NCI-H2029 (cell line): ENCODE measurements at regions not wholly inside any gene's neighbourhood (a gene's known extent, or its start where the extent isn't known, plus 50 kb on each side); places are given as distances from the start of the nearest gene placed in this dataset.

Experiments
- DNase-seq: peaks from one replicate; lab custom pipeline; 2025; lab: John Stamatoyannopoulos, UW

DNA sequence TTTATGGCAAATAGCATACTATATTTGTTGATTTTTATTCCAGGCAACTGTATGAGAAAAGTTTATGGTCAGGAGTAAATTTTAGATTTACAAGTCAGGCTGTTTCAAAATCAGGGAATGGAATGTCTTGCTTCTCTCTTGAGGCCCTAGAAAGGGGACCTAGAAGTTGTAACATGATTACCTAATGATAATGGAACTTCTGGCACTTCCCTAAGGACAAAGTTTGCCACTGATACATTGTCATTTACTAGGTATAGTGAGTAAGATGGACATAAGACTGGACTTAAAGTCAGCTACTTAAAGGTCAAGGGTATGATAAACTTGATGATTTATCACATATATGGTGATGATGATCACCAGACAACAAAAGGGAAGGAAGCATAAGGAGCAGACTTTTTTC lies 103.3 kb upstream of the VRK2 start:
- no peak for DNase-seq

- no peak for DNase-seq
Measured at GRCh38 chr2:57947398-57947797, 99.2 kb upstream of the VRK2 start.

GRCh38 chr2:57954020-57954419 lies 92.6 kb upstream of the VRK2 start:
- DNase-seq, result no peak

GRCh38 chr2:57957238-57957637 lies 89.4 kb upstream of the VRK2 start:
- no peak for DNase-seq

- no peak for DNase-seq
Measured at GRCh38 chr2:57959390-57959789, 87.2 kb upstream of the VRK2 start.

GRCh38 chr2:57962861-57963260 lies 83.7 kb upstream of the VRK2 start:
- no peak for DNase-seq

GRCh38 chr2:57965219-57965618 lies 81.4 kb upstream of the VRK2 start:
- DNase-seq, result no peak

GRCh38 chr2:57965961-57966360 lies 80.6 kb upstream of the VRK2 start:
- DNase-seq, result no peak

GRCh38 chr2:57973621-57974186 lies 72.9 kb upstream of the VRK2 start:
- no peak for DNase-seq

GRCh38 chr2:57979158-57979557 lies 67.4 kb upstream of the VRK2 start:
- DNase-seq, result no peak

- no peak for DNase-seq
Measured at GRCh38 chr2:57981083-57981768, 65.4 kb upstream of the VRK2 start.

DNA sequence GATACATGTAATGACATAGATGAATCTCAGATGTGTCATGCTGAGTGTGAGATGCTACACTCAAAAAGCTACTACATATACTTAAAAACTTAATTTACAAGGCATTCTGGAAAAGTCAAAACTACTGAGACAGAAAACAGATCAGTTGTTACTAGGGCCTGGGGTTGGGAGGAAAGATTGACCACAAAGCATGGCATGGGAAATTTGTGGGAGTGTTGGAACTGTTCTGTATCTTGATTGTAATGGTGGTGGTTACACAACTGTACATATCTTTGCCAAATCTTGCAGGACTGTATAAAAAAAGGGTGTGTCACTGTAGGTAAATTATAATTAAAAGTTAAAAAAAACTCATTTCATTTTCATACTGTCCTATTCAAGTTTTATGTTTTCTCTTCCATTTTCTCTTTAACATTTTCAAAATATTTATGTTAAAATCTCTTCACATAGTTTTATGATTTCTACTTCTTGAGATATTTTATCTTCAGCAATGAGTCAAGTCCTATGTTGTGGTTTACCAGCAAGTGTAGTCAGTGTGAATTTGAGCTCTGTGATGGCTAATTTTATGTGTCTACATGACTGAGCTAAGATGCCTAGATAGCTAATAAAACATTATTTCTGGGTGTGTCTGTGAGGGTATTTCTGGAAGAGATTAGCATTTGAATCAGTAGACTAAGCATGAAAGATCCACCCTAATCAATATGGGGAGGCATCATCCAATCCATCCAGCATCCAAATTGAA lies 58.6 kb upstream of the VRK2 start:
- no peak for DNase-seq

DNA sequence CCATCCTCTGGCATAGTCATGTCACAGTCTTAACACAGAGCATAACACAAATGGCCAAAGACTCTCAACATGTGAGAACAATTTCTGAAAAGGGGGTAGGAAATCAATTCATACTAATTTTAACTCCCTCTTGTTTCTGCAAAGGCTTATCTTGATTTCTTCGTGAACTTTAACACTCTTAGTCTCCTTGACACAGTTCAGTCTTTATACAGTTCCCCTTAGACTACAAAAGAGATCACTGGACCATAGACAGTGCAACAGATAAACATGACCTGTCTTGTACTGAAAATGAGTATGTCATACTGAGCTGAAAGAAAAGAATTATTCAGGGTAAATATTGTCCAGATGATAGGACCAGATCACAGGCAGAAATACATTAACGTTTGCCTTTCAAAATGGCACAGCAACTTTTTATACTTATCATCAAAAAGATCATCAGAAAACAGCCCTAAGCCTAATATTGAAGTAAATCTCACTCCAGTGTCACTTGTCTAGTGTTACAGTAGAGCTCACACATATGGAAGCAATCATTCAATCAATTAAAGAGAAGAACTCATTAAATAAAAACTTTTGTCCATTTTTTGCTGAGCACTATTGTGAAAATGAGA lies 56.4 kb upstream of the VRK2 start:
- no peak for DNase-seq
